Lung (tissue), 11 donors: ENCODE measurements at regions not wholly inside any gene's neighbourhood (a gene's known extent, or its start where the extent isn't known, plus 50 kb on each side); places are given as distances from the start of the nearest gene placed in this dataset.

Experiments
- ATAC-seq: fragments of 200-7000 bp; cut with Tn5 transposase; one replicate; pipeline ENCODE4 v1.9.1; 2020; ENCODE audit warnings: moderate number of reproducible peaks; ENCODE audit not compliant: insufficient read depth, low FRiP score
- DNase-seq, 3 donors: peaks; one replicate each; pipeline ENCODE4 v3.0.0-alpha.2; 2013 to 2017
- H3K27ac ChIP-seq, 2 donors: one replicate each; pipeline ENCODE4 v1.5.1; 2013; ENCODE audit warnings: mild to moderate bottlenecking in 2 of 2, moderate library complexity in 2 of 2, control low read depth in 1 of 2, inconsistent platforms in 1 of 2, low read depth in 1 of 2, low read length in 1 of 2
- H3K27me3 ChIP-seq, 3 donors: one replicate each; pipeline ENCODE4 v1.5.1; 2013; ENCODE audit warnings: low read length in 2 of 3; ENCODE audit not compliant: control insufficient read depth in 3 of 3, insufficient read depth in 3 of 3
- H3K36me3 ChIP-seq, 4 donors: one replicate each; pipeline ENCODE4 v1.5.1; 2013; ENCODE audit warnings: low read length in 4 of 4, mild to moderate bottlenecking in 1 of 4, moderate library complexity in 1 of 4; ENCODE audit not compliant: control insufficient read depth in 4 of 4, insufficient read depth in 4 of 4
- H3K4me1 ChIP-seq, 5 donors: one replicate each; pipeline ENCODE4 v1.5.1; 2013; ENCODE audit warnings: low read length in 5 of 5, mild to moderate bottlenecking in 2 of 5, moderate library complexity in 1 of 5; ENCODE audit not compliant: control insufficient read depth in 5 of 5, insufficient read depth in 5 of 5
- H3K4me3 ChIP-seq: one replicate; pipeline ENCODE4 v1.5.1; 2013; ENCODE audit warnings: mild to moderate bottlenecking, control low read depth, moderate library complexity
- H3K9ac ChIP-seq, 2 donors: one replicate each; pipeline ENCODE4 v1.5.1; 2013; ENCODE audit warnings: low read length in 2 of 2, control low read depth in 1 of 2; ENCODE audit not compliant: insufficient read depth in 1 of 2
- H3K9me3 ChIP-seq, 4 donors: one replicate each; pipeline ENCODE4 v1.5.1; 2013; ENCODE audit warnings: low read length in 3 of 4, mild to moderate bottlenecking in 1 of 4, moderate library complexity in 1 of 4; ENCODE audit not compliant: control insufficient read depth in 4 of 4, insufficient read depth in 3 of 4
- WGBS, 2 donors: extraction: QIAGEN DNeasy Blood & Tissue Kit; methylation state at CpG; one replicate each; pipeline ENCODE4 v1.1.7; 2013; 5-methylcytosine and 5-hydroxymethylcytosine counted together
- TF ChIP-seq, protein P1 (sequence below): IDR thresholded peaks from 2 replicates; pipeline ENCODE4 v1.5.1; 2012; ENCODE audit warnings: mild to moderate bottlenecking; ENCODE audit errors: control extremely low read depth, extremely low read depth
- donor health status: control.
- donor health status: control.
- donor health status: Bipolar disorder and iron deficiency.
- donor health status: healthy.
- donor health status: DM: yes; HTN: yes; CAD: no.

DNA sequence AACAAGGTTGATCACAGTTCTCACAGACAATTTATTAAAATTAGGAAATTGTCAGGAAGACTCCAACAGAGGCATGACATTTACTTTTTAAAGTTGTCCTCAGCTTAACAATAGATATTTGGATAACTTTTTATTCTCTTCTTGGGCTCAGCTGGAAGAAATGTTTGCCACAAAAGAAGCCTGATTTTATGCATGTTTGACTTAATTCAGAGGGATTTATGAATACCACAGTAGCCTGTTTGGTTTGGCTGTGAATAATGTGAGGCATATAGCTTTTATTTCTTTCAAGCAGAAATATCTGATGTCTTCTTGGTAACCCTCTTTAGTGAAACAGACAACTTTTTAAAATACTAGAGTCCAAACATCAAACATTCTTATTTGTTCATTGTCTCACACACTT lies 1464.5 kb upstream of the SLC10A2 start:
- Histone ChIP-seq H3K4me1 (peaks cover 0 to 14% (median 0%) of the 10 kb centered on the region in 5 donors), H3K27ac (no peak overlapping the region), H3K4me3 (no peak overlapping the region), H3K9me3 (no peaks in the 10 kb centered on the region), H3K27me3 (no peaks in the 10 kb centered on the region), H3K9ac (no peak overlapping the region), H3K36me3 (no peaks in the 10 kb centered on the region)
- no peak for ATAC-seq
- TF ChIP-seq, protein P1, sequence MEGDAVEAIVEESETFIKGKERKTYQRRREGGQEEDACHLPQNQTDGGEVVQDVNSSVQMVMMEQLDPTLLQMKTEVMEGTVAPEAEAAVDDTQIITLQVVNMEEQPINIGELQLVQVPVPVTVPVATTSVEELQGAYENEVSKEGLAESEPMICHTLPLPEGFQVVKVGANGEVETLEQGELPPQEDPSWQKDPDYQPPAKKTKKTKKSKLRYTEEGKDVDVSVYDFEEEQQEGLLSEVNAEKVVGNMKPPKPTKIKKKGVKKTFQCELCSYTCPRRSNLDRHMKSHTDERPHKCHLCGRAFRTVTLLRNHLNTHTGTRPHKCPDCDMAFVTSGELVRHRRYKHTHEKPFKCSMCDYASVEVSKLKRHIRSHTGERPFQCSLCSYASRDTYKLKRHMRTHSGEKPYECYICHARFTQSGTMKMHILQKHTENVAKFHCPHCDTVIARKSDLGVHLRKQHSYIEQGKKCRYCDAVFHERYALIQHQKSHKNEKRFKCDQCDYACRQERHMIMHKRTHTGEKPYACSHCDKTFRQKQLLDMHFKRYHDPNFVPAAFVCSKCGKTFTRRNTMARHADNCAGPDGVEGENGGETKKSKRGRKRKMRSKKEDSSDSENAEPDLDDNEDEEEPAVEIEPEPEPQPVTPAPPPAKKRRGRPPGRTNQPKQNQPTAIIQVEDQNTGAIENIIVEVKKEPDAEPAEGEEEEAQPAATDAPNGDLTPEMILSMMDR = no peak
- no peak for DNase-seq

DNA sequence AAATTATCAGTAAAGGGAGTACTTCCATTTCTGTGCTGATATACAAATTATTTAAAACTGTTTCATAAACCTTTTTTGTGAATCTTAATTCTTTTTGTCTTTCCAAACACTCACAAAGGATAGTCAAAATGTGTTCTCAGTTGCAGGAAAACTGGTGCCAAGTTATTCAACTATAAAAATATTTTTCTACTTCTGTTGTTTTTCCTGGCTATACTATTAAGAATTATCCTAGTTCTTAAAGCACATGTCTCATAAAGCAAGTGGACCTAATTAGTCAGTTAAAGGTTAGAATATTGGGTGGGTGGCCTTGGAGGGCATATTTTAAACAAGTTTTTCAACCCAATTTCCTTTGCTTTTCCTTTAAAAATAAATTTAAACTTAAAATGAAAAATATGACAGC lies 1460.3 kb upstream of the SLC10A2 start:
- Histone ChIP-seq H3K36me3 (no peaks in the 10 kb centered on the region), H3K9me3 (peaks cover 0 to 9% (median 0%) of the 10 kb centered on the region in 4 donors), H3K4me3 (no peak overlapping the region), H3K9ac (no peak overlapping the region), H3K4me1 (peaks cover 0 to 6% (median 0%) of the 10 kb centered on the region in 5 donors), H3K27ac (no peak overlapping the region), H3K27me3 (no peaks in the 10 kb centered on the region)
- TF ChIP-seq, protein P1 = no peak
- no peak for ATAC-seq
- no peak for DNase-seq

DNA sequence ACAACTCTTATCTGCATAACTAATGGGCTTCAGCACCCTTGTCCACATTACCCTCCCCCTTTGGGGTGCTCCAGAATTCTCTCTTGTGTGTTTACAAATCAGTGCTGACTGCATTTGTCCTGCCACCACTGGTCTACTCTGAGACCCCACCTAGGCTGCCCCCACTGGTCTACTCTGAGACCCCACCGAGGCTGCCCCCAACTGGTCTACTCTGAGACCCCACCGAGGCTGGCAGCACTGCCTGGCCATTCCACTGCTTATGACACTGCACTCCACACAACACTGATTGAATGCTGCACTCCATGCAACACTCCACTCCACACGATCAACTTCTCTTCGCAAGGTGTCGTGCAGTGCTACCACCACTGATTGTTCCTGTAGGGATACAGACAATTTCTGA lies 1459.2 kb upstream of the SLC10A2 start:
- peaks cover 0 to 9% (median 0%) of the 10 kb centered on the region in 4 donors for H3K9me3 ChIP-seq
- no peaks in the 10 kb centered on the region for H3K36me3 ChIP-seq
- no peaks in the 10 kb centered on the region for H3K4me1 ChIP-seq
- WGBS, 2 donors = 86 to 96% methylated on average over 5 of the region's 5 CpGs
- H3K27ac ChIP-seq = no peak overlapping the region
- DNase-seq (no peak), ATAC-seq (no peak)
- TF ChIP-seq, protein P1 = no peak
- H3K4me3 ChIP-seq = no peak overlapping the region
- H3K27me3 ChIP-seq = no peaks in the 10 kb centered on the region
- no peak overlapping the region for H3K9ac ChIP-seq

DNA sequence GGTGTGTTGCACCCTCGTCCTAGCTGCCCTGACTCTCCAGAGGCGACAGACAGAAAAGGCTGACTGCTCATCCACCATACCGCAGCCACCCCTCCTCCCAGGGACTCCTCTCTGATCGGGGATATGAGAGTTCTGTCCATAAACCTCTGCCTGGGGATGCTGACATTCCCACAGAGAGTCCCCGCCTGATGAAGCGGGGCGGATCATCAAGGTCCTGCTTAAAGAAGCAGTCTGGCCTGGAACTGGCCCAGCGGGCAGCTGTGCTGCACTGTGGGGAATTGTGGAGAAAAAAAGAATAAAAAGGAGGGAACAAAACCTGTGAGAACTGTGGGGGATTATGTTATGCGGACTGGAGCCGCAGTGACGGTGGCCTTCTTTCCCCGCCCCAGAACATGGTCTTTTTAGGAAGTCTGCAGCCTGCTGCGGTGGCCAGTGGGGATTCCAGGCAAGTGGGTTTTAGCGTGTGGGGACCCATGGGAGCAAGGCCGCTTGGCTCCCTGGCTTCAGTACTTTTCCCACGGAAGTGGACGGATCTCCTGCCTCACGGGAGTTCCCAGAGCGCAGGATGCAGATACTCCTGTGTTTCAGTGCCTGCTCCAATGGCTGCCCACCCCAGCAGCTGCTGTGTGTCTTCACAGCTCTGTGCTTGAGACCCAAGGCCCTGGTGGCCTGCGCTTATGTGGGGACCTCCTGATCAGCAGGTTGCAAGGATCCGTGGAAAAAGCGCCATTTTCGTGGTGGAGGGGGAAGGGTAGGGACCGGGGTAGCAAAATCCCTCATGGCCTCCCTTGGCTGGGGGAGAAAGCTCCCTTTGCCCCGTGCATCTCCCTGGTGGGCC lies 1456.2 kb upstream of the SLC10A2 start:
- H3K36me3 ChIP-seq = no peaks in the 10 kb centered on the region
- H3K27me3 ChIP-seq = no peaks in the 10 kb centered on the region
- TF ChIP-seq, protein P1 = no peak
- DNase-seq = no peak
- no peak overlapping the region for H3K27ac ChIP-seq
- H3K9me3 ChIP-seq = peaks cover 0 to 9% (median 0%) of the 10 kb centered on the region in 4 donors
- no peak overlapping the region for H3K9ac ChIP-seq
- no peak overlapping the region for H3K4me3 ChIP-seq
- ATAC-seq = no peak
- no peaks in the 10 kb centered on the region for H3K4me1 ChIP-seq
- WGBS, 2 donors = 90 to 91% methylated on average over 24 to 25 of the region's 25 CpGs
